ENCODE measurements at regions not wholly inside any gene's neighbourhood (a gene's known extent, or its start where the extent isn't known, plus 50 kb on each side); places are given as distances from the start of the nearest gene placed in this dataset.

GRCh38 chr9:79877943-79878602 lies 306.3 kb downstream of the TLE4 start:
- no peak for TF ChIP-seq POLR2A (IDR thresholded peaks at IDR 0.05)
- TF ChIP-seq CTCF (IDR thresholded peaks at IDR 0.05) = no peak
